ENCODE measurements at regions not wholly inside any gene's neighbourhood (a gene's known extent, or its start where the extent isn't known, plus 50 kb on each side); places are given as distances from the start of the nearest gene placed in this dataset.
A peak's percentile ranks its signal among the peaks of the same experiment; 100 is the strongest.

- no peak for DNase-seq (ENCODE audit: low spot score)
Observed at GRCh38 chr3:28646435-28646834, 297.8 kb upstream of the AZI2 start.

DNA sequence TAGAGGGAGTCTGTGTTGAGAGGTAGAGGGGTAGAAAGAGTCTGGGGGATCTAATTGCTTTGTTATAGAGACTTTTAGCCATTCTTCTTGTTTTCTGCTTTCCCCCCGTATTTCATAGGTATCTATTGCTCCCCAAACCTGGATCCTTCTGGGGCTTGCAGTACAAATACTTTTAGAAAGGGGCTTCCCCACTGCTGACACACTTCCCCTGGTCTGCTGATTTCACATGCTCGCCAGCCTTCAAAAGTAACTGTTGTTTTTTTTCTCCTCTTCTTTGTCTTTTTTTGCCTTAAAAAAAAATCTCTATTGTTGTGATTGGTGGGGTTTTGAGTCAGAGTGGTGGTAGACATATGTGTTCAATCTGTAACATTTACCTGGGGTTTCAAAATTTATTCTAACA is 300.6 kb upstream of the AZI2 start:
- no peak for DNase-seq (ENCODE audit: low spot score)

DNA sequence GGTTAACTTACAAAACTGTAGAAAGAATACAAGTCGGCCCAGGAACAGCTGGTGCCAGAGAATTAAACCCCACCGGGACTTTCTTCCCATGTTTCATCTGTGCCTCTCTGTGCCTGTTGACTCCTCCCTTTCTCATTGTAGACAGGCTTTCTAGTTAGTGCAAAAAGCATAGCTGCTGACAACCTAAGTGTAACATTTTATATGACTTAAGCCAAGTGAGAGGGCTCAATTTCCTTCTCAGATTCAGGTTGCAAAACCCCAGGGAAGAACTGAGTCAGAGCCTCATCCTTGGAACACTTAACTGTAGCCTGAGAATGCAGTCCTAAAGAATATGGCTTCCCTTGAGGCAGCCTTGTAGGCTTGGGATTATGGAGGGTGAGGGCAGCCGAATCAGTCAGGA is 302.5 kb upstream of the AZI2 start:
- DNase-seq (ENCODE audit: low spot score): no peak

DNA sequence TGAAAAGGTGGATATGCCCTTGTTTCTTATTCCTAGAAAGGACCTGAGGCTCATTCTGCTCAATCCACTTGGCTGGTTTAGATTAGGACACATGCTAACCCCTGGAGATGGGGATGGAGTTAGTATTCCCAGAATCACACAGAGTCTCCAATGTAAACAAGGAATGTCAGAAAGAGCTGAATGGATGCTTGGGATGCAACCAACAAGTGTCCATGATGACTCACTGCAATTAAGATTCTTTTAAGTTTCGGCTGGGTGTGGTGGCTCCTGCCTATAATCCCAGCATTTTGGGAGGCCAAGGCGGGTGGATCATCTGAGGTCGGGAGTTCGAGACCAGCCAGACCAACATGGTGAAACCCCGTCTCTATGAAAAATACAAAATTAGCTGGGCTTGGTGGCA is 315.5 kb upstream of the AZI2 start:
- DNase-seq (ENCODE audit: low spot score): no peak

DNA sequence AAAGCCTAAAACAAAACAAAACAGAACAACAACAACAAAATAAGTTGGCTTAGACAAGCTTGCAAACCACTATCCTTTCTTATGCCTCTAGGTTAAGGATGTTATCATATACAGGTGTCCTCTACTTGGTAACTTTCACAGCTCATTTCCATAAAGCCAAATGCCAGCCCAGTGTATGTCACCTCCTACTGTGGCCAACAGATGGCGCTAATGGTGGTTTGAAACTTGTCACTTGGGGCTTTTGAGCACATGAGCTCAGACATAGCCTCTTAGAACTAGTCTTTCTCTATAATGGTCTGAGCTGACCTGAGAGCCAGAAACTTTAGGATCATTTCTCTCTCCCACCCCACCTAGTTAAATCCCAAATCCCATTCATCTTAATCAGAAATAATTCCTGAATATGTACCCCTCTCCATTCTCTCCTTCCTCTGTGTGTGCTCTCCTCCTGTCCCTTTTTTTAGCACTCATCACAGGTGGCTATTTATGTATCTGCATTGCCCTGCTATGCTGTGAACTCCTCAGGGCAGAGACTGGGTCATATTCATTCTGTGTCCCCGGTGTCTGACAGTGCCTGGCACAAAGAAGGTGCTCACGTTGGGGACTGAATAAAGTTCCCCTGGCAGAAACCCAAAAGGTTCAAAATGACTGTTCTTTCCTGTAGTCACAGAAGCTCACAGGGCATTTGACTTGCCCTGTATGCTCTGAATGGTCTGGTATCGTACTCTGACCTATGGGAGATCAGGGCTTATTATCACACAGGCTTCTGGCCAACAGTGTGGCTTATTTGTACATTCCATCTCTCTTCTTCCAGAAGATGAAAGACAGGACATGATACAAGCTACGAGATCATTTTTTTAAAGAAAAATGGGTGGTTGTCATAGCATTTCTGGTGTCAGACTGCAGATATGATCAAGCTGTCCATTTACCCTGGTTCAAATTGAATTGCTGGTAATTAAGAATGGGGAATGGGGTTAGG is 319.3 kb upstream of the AZI2 start:
- DNase-seq (ENCODE audit: low spot score): peak; percentile 70

DNA sequence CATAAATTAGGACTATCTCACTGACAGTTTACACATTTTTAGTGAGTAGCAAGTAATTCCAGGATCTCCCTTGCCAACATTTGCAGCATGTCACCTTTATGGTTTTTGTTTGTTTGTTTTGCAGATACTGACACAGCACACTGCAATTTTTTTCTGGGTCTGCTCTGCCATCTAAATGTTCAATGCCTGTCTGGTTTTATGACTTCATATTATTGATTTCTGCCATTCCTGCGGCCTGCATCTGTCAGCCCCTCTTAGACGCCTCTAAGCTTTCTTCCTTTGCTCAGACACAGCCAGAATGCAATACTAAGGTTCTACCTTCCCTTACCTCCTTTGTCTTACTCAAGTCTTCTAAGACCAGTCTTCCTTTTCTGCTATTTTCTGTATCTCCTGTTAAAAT is 321.2 kb upstream of the AZI2 start:
- DNase-seq (ENCODE audit: low spot score): no peak

DNA sequence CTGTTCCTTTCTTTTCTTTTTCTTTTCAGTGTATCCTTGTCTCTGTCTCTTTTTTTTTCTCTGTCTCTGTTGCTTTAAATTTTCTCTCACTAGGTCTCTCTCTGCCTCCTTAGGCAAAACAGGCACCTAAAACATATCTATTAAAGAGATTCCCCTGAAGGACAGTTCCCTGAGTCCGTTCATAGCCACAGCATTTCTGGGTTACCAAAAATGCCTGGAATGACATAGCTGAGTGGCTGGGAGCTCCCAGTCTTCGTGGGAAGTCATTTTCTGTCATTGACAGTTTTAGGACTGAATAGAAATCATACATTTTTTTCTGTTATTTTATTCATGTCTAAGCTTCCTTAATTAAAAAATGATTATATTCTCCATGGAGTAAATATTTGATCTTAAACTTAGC is 323.8 kb upstream of the AZI2 start:
- peak; percentile 15 for DNase-seq (ENCODE audit: low spot score)

GRCh38 chr3:28673446-28673845 is 324.8 kb upstream of the AZI2 start:
- DNase-seq (ENCODE audit: low spot score): no peak

DNA sequence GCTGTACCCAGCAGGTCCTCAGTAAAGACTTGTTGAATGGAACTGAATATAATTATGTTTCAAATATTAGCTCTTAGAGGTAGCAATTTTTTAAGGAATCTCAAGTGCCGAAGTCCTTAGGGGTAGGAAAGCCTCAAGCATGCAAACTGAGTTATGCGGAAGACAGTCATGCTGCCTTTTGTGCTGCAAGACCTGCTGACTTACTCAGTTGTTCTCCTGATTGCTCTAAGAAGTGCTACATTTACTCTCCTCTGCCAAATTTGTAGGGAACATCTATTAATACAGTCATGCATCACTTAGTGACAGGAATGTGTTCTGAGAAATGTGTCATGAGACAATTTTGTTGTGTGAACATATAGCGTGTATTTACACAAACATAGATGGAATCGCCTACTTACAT is 325.6 kb upstream of the AZI2 start:
- DNase-seq (ENCODE audit: low spot score): no peak

- no peak for DNase-seq (ENCODE audit: low spot score)
Observed at GRCh38 chr3:28677581-28677980, 329.0 kb upstream of the AZI2 start.

DNA sequence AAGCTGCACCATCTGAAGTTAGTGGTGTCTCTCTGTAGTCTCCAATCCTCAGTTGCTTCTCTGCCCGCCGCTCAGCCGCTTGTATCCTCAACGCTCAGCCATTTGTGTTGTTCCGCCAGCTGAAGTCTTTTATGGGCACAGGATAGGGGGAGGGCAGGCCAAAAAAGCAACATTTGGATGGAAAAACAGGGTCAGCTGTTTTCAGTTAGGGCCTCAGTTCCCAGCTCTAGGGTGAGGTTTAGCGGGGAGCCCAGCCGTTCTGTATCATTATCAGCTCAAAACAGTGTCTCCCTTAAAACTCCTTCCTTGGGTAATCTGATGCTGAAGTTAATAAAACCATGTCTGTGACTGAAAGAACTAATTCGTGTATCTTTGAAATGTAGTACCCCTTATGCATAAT is 329.5 kb upstream of the AZI2 start:
- no peak for DNase-seq (ENCODE audit: low spot score)

- no peak for DNase-seq (ENCODE audit: low spot score)
Observed at GRCh38 chr3:28680050-28680449, 331.4 kb upstream of the AZI2 start.

DNA sequence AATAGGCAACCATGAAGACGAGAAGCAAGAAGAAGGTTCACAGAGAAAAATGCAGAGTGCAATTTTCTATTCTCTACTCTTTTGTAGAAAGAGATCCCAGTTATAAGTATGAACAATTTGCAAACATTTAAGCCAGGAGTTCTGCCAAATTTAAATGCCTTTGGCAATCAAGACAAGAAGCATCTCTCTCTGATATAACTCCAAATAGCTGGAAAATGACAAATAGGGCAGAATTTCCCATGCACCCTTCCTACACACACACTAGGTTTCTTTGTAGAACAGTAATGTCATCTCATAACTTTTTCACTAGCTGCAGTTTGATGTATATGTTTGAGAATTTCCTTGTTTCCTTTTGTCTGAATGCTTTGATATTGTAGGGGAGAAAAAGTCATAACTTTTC is 333.5 kb upstream of the AZI2 start:
- DNase-seq (ENCODE audit: low spot score): no peak

- no peak for DNase-seq (ENCODE audit: low spot score)
Observed at GRCh38 chr3:28690176-28690575, 341.6 kb upstream of the AZI2 start.

DNA sequence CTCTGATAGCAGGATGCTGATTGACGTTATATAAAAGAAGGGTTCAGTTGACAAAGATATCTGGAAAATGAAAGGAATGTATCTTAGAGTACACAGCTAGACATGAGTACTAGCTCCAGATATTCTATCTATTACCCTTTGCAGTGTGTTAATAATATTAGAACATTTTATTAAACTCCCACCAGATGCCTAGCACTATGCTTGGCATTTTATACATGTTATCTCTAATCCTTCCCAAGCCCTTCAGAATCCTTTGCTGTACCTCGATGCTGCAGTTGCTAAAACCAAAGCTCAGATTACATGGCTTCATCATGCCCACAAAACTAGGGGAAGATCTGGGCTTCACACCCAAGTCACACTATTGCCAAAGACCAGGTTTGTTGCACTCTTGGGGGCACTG is 350.1 kb upstream of the AZI2 start:
- no peak for DNase-seq (ENCODE audit: low spot score)

DNA sequence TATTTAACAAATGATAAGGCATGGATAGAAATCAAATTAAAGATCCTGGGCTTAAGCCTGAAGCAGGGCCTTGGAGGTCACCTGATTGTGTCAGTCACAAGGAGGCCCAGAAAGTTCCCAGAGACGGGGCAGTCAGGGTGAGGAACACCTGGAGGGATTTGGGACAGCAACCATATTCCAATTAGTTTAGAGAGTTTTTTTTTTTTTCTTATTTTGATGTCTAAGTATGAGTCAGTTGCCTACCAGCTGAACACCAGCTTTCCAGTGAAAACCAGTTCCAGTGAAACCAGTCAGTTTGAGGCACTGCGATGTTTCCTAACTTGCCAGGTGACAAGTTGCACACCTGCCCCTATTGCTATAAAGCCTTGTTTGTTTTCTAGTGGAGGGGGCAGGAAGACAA is 350.7 kb upstream of the AZI2 start:
- no peak for DNase-seq (ENCODE audit: low spot score)

- DNase-seq (ENCODE audit: low spot score): no peak
Observed at GRCh38 chr3:28700728-28701127, 352.1 kb upstream of the AZI2 start.

GRCh38 chr3:28703843-28704242 is 355.2 kb upstream of the AZI2 start:
- DNase-seq (ENCODE audit: low spot score): no peak

DNA sequence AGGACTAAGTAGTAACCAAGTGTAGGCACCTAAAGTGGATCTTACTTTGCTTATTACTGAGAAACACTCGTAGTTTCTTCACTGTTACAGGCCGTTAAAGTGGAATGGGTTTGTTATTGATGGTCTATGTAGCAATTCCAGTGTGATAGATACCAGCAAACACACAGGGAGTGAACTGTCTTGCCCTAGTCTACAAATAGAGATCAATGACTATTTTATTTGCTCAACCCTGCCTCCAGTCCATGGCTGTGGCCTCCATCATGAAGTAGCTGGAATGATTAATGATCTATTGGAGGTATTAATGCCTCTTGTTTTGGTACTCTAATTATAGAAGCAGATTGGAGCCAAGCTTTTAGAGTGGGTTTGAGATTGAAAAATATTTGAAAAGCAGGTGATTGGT is 362.7 kb upstream of the AZI2 start:
- DNase-seq (ENCODE audit: low spot score): no peak

DNA sequence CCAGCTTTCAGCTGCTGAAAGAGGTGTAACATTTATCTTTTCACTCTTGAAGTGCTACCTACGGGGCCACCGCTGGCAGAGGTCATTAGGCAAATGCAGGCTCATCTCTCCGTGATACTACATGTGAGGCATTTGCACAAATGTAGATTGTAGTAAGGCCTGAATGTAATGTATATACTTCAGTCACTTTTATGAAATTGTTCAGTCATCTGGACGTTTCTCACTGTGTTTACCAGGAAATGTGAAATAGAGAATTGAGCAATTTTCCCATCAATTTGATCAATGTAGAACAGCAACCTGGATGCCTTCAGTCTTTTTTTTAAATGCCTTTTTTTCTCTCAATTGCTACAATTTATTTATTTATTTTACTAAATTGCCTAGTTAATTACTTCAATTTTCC is 368.3 kb upstream of the AZI2 start:
- no peak for DNase-seq (ENCODE audit: low spot score)

DNA sequence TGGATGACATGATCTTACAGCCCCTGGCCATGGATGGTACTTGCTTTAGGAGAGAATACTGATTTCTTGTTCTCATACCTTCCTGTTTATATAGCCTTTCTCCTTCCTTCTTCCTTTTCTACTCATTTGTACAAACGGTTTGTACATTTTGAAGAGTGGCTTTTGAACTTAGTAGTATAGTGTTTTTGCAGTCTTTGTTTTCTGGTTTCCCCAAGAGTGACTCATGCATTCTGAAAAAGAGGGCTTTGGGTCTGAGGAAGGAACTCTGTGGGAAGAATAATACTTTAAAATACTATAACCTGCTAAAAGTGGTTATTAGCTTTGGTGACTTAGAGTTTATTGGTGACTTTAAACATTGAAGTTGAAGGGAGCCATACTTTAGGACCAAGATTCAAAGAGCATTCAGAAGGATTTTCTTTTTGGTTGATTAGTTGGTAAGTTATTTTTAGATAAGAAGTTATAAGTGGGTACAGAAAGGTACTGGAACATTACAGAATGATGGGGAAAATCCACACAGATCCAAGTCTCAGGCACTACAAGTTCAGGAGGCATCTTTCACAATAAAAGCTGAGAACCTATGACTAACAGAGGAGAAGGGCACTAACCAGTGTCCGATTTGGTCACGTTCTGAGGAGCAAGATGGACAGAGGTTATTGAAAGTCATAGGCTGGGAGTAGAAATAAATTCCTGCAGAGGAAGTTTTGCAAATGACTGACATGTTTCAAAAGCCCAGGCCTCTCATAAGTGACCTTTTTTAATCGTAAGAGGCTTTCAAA is 369.6 kb upstream of the AZI2 start:
- DNase-seq (ENCODE audit: low spot score): no peak

DNA sequence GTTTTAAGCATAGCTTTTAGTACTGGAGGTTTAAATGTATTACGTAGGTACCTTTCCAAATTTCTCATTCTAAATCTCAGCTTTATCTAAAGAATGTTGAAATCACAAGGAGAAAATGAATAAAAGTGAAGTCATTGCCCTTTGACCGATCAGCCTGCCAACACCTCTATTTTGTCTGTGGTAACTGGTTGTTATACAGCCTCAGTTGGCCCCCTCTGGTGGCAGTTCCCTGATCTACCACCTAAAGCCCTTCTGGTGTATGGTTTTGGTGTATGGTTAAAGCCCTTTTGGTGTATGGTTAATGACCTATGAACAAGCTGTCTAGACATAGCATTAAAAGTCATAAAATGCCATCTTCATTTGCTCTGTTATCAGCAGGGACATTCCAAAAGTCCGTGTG is 378.2 kb upstream of the AZI2 start:
- peak; percentile 48 for DNase-seq (ENCODE audit: low spot score)

GRCh38 chr3:28727307-28727706 is 378.7 kb upstream of the AZI2 start:
- no peak for DNase-seq (ENCODE audit: low spot score)
